ENCODE measurements at regions not wholly inside any gene's neighbourhood (a gene's known extent, or its start where the extent isn't known, plus 50 kb on each side); places are given as distances from the start of the nearest gene placed in this dataset.

GRCh38 chr2:7961550-7961949 is 720.3 kb upstream of the ID2 start:
- H2AK5ac ChIP-seq (ENCODE audit: low read length), result no peak overlapping the region
- H3K27ac ChIP-seq (ENCODE audit: low read depth, low read length), result no peak overlapping the region
- no peaks in the 10 kb centered on the region for H3K4me1 ChIP-seq (ENCODE audit: control insufficient read depth in 1 of 2, insufficient read depth in 2 of 2, low read length in 2 of 2)
- H3K36me3 ChIP-seq (ENCODE audit: control insufficient read depth in 1 of 2, insufficient read depth in 2 of 2, low read length in 2 of 2), result no peaks in the 10 kb centered on the region
- no peak overlapping the region for H3K4me3 ChIP-seq (ENCODE audit: low read depth, low read length)
- H2AFZ ChIP-seq (ENCODE audit: insufficient read depth, low read length, poor library complexity), result no peak overlapping the region
- H3K9me3 ChIP-seq (ENCODE audit: insufficient read depth, low read depth, low read length), result no peaks in the 10 kb centered on the region
- no peaks in the 10 kb centered on the region for H3K27me3 ChIP-seq (ENCODE audit: insufficient read depth, low read length)
- H3K79me2 ChIP-seq (ENCODE audit: control insufficient read depth, insufficient read depth, low read length, poor library complexity), result no peaks in the 10 kb centered on the region
- WGBS (ENCODE audit: extremely low coverage, insufficient coverage, insufficient read length), result no CpG with 5 or more reads among the region's 2 CpGs
- H4K8ac ChIP-seq (ENCODE audit: low read depth, low read length), result no peak overlapping the region
- H3K4ac ChIP-seq (ENCODE audit: low read depth, low read length), result no peak overlapping the region
- no peak overlapping the region for H3K23ac ChIP-seq (ENCODE audit: low read length)
- no peaks in the 10 kb centered on the region for H3K79me1 ChIP-seq (ENCODE audit: low read length)
- H3K18ac ChIP-seq (ENCODE audit: low read length), result no peak overlapping the region
- no peak overlapping the region for H3K4me2 ChIP-seq (ENCODE audit: low read length)
- no peak overlapping the region for H3K9ac ChIP-seq (ENCODE audit: low read length)
- H4K12ac ChIP-seq (ENCODE audit: low read depth, low read length), result no peak overlapping the region
- DNase-seq, result no peak
- H2BK5ac ChIP-seq (ENCODE audit: low read depth, low read length, poor library complexity), result no peak overlapping the region
- no peak overlapping the region for H3K14ac ChIP-seq (ENCODE audit: low read length)
- H2BK120ac ChIP-seq (ENCODE audit: insufficient read depth, low read length, poor library complexity), result no peak overlapping the region
- H2BK12ac ChIP-seq (ENCODE audit: low read length), result no peak overlapping the region
- no peak overlapping the region for H4K91ac ChIP-seq (ENCODE audit: low read depth, low read length)

- H4K8ac ChIP-seq (ENCODE audit: low read depth, low read length), result no peak overlapping the region
- H3K4me1 ChIP-seq (ENCODE audit: control insufficient read depth in 1 of 2, insufficient read depth in 2 of 2, low read length in 2 of 2), result no peaks in the 10 kb centered on the region
- H4K12ac ChIP-seq (ENCODE audit: low read depth, low read length), result no peak overlapping the region
- H3K18ac ChIP-seq (ENCODE audit: low read length), result no peak overlapping the region
- H3K9me3 ChIP-seq (ENCODE audit: insufficient read depth, low read depth, low read length), result no peaks in the 10 kb centered on the region
- H3K79me1 ChIP-seq (ENCODE audit: low read length), result no peaks in the 10 kb centered on the region
- H3K36me3 ChIP-seq (ENCODE audit: control insufficient read depth in 1 of 2, insufficient read depth in 2 of 2, low read length in 2 of 2), result no peaks in the 10 kb centered on the region
- H3K79me2 ChIP-seq (ENCODE audit: control insufficient read depth, insufficient read depth, low read length, poor library complexity), result no peaks in the 10 kb centered on the region
- H3K4me3 ChIP-seq (ENCODE audit: low read depth, low read length), result no peak overlapping the region
- no peak overlapping the region for H2BK12ac ChIP-seq (ENCODE audit: low read length)
- no peak overlapping the region for H2BK120ac ChIP-seq (ENCODE audit: insufficient read depth, low read length, poor library complexity)
- no peak overlapping the region for H3K23ac ChIP-seq (ENCODE audit: low read length)
- H4K91ac ChIP-seq (ENCODE audit: low read depth, low read length), result no peak overlapping the region
- H3K4me2 ChIP-seq (ENCODE audit: low read length), result no peak overlapping the region
- DNase-seq, result no peak
- no CpG with 5 or more reads among the region's 3 CpGs for WGBS (ENCODE audit: extremely low coverage, insufficient coverage, insufficient read length)
- no peak overlapping the region for H2AFZ ChIP-seq (ENCODE audit: insufficient read depth, low read length, poor library complexity)
- no peak overlapping the region for H3K9ac ChIP-seq (ENCODE audit: low read length)
- no peak overlapping the region for H3K14ac ChIP-seq (ENCODE audit: low read length)
- no peak overlapping the region for H3K4ac ChIP-seq (ENCODE audit: low read depth, low read length)
- no peak overlapping the region for H2BK5ac ChIP-seq (ENCODE audit: low read depth, low read length, poor library complexity)
- no peak overlapping the region for H3K27ac ChIP-seq (ENCODE audit: low read depth, low read length)
- H3K27me3 ChIP-seq (ENCODE audit: insufficient read depth, low read length), result no peaks in the 10 kb centered on the region
- H2AK5ac ChIP-seq (ENCODE audit: low read length), result no peak overlapping the region
These were observed 719.7 kb upstream of the ID2 start for GRCh38 chr2:7962161-7962560.

- H3K9me3 ChIP-seq (ENCODE audit: insufficient read depth, low read depth, low read length), result peaks cover 2% of the 10 kb centered on the region
- no peak overlapping the region for H4K12ac ChIP-seq (ENCODE audit: low read depth, low read length)
- no peaks in the 10 kb centered on the region for H3K4me1 ChIP-seq (ENCODE audit: control insufficient read depth in 1 of 2, insufficient read depth in 2 of 2, low read length in 2 of 2)
- no peak overlapping the region for H3K27ac ChIP-seq (ENCODE audit: low read depth, low read length)
- no peak for DNase-seq
- H2BK120ac ChIP-seq (ENCODE audit: insufficient read depth, low read length, poor library complexity), result no peak overlapping the region
- H3K4me2 ChIP-seq (ENCODE audit: low read length), result no peak overlapping the region
- no peak overlapping the region for H2BK5ac ChIP-seq (ENCODE audit: low read depth, low read length, poor library complexity)
- H3K36me3 ChIP-seq (ENCODE audit: control insufficient read depth in 1 of 2, insufficient read depth in 2 of 2, low read length in 2 of 2), result no peaks in the 10 kb centered on the region
- no peak overlapping the region for H2AK5ac ChIP-seq (ENCODE audit: low read length)
- no peak overlapping the region for H3K4me3 ChIP-seq (ENCODE audit: low read depth, low read length)
- no peak overlapping the region for H2BK12ac ChIP-seq (ENCODE audit: low read length)
- no CpG with 5 or more reads among the region's 4 CpGs for WGBS (ENCODE audit: extremely low coverage, insufficient coverage, insufficient read length)
- no peak overlapping the region for H3K4ac ChIP-seq (ENCODE audit: low read depth, low read length)
- no peak overlapping the region for H3K14ac ChIP-seq (ENCODE audit: low read length)
- H3K23ac ChIP-seq (ENCODE audit: low read length), result no peak overlapping the region
- no peaks in the 10 kb centered on the region for H3K79me1 ChIP-seq (ENCODE audit: low read length)
- no peak overlapping the region for H3K18ac ChIP-seq (ENCODE audit: low read length)
- no peaks in the 10 kb centered on the region for H3K79me2 ChIP-seq (ENCODE audit: control insufficient read depth, insufficient read depth, low read length, poor library complexity)
- H4K8ac ChIP-seq (ENCODE audit: low read depth, low read length), result no peak overlapping the region
- no peaks in the 10 kb centered on the region for H3K27me3 ChIP-seq (ENCODE audit: insufficient read depth, low read length)
- H2AFZ ChIP-seq (ENCODE audit: insufficient read depth, low read length, poor library complexity), result no peak overlapping the region
- H3K9ac ChIP-seq (ENCODE audit: low read length), result no peak overlapping the region
- H4K91ac ChIP-seq (ENCODE audit: low read depth, low read length), result no peak overlapping the region
These were observed 718.1 kb upstream of the ID2 start for GRCh38 chr2:7963787-7964186.

GRCh38 chr2:7966032-7966431 is 715.8 kb upstream of the ID2 start:
- H3K9me3 ChIP-seq (ENCODE audit: insufficient read depth, low read depth, low read length), result peaks cover 2% of the 10 kb centered on the region
- H3K4me1 ChIP-seq (ENCODE audit: control insufficient read depth in 1 of 2, insufficient read depth in 2 of 2, low read length in 2 of 2), result peaks cover 3 to 5% of the 10 kb centered on the region in 2 experiments
- no peak overlapping the region for H3K18ac ChIP-seq (ENCODE audit: low read length)
- H3K14ac ChIP-seq (ENCODE audit: low read length), result no peak overlapping the region
- no peak overlapping the region for H3K23ac ChIP-seq (ENCODE audit: low read length)
- H3K9ac ChIP-seq (ENCODE audit: low read length), result no peak overlapping the region
- H3K4me3 ChIP-seq (ENCODE audit: low read depth, low read length), result no peak overlapping the region
- no peak overlapping the region for H4K91ac ChIP-seq (ENCODE audit: low read depth, low read length)
- no peak overlapping the region for H2AFZ ChIP-seq (ENCODE audit: insufficient read depth, low read length, poor library complexity)
- H3K79me2 ChIP-seq (ENCODE audit: control insufficient read depth, insufficient read depth, low read length, poor library complexity), result no peaks in the 10 kb centered on the region
- no peaks in the 10 kb centered on the region for H3K27me3 ChIP-seq (ENCODE audit: insufficient read depth, low read length)
- H4K8ac ChIP-seq (ENCODE audit: low read depth, low read length), result no peak overlapping the region
- H2BK120ac ChIP-seq (ENCODE audit: insufficient read depth, low read length, poor library complexity), result no peak overlapping the region
- H3K4ac ChIP-seq (ENCODE audit: low read depth, low read length), result no peak overlapping the region
- no peaks in the 10 kb centered on the region for H3K36me3 ChIP-seq (ENCODE audit: control insufficient read depth in 1 of 2, insufficient read depth in 2 of 2, low read length in 2 of 2)
- H2AK5ac ChIP-seq (ENCODE audit: low read length), result no peak overlapping the region
- no CpG with 5 or more reads among the region's 3 CpGs for WGBS (ENCODE audit: extremely low coverage, insufficient coverage, insufficient read length)
- H2BK5ac ChIP-seq (ENCODE audit: low read depth, low read length, poor library complexity), result no peak overlapping the region
- no peak for DNase-seq
- H3K79me1 ChIP-seq (ENCODE audit: low read length), result no peaks in the 10 kb centered on the region
- H4K12ac ChIP-seq (ENCODE audit: low read depth, low read length), result no peak overlapping the region
- no peak overlapping the region for H3K27ac ChIP-seq (ENCODE audit: low read depth, low read length)
- H3K4me2 ChIP-seq (ENCODE audit: low read length), result no peak overlapping the region
- H2BK12ac ChIP-seq (ENCODE audit: low read length), result no peak overlapping the region

All from trophoblast cell (in vitro differentiated cells and primary cell).